CMK (cell line): ENCODE measurements at regions not wholly inside any gene's neighbourhood (a gene's known extent, or its start where the extent isn't known, plus 50 kb on each side); places are given as distances from the start of the nearest gene placed in this dataset.

Source experiments
- DNase-seq: peaks from one replicate; pipeline ENCODE4 v3.0.0-alpha.2; 2010; ENCODE audit warnings: low read depth

DNA sequence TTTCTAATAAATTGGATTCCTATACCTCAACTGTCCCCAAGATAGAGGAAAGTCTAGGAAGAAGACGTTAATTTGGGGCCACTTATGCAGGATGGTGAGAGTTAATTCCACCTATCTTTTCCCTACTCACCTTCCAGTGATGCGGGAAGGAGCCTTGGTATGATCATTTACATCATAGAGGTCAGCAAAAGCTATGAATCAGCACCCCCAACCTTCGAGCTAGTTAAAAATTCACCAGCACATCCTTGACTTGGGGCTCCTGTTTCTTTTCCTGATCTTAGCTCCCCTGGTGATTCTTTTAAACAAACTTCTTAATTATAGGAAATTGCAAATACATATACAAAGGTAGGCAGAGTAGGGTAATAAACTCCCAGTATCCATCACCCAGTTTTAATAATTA, 366.6 kb downstream of the SOX2 start:
- DNase-seq, result no peak

DNA sequence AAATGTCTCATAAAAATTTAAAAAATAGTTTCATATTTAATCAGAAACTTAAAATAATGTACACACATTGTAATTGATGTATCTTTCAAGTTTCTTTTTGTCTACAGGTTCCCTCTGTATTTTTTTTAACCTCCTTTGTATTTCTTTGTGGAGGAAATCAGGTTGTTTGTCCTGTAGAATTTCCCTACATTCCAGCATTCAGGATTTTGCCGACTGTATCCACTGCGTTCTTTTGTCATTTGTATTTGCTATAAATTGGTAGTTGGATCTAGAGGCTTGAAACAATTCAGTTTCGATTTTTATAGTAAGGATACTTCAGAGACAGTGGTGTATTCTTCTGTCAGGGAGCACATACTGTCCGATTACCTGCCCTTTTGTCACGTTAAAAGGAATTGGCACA, 367.2 kb downstream of the SOX2 start:
- no peak for DNase-seq

DNA sequence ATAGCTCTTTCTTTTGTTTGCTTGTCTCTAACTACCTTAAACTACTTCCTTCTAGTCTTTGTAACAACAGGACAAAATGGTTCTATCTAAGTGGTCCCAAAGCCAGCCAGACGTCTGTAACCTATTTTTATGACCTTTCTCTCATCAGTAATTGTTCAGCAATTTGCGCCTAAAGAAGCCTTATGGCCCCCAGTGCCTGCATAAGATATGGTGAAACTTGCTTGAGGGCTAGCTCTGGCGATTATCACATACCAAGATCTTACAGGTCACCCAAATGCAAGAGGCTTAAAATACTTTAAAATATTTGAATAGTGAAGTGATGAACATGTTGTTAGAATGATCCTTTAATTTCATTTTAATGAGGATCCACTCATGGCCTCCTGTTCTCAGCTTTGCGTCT, 369.4 kb downstream of the SOX2 start:
- no peak for DNase-seq

DNA sequence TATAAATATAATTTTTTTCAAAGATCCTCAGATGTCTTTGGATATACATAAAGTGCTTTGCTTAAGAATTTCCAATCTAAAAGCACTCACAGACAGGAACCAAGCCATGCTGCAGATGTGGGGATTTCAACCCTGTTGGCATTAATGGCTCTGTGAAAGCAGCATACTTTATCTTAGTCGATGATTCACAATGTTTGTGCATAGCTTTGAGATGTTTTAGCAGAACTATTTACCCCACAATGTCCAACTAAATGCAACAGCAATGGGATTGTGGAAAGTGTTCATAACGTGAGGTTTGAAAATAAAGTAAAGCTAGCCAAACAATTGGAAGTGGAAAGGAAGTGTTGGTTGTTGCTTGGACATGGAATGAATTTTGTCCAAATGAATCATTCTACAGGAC, 371.4 kb downstream of the SOX2 start:
- no peak for DNase-seq

DNA sequence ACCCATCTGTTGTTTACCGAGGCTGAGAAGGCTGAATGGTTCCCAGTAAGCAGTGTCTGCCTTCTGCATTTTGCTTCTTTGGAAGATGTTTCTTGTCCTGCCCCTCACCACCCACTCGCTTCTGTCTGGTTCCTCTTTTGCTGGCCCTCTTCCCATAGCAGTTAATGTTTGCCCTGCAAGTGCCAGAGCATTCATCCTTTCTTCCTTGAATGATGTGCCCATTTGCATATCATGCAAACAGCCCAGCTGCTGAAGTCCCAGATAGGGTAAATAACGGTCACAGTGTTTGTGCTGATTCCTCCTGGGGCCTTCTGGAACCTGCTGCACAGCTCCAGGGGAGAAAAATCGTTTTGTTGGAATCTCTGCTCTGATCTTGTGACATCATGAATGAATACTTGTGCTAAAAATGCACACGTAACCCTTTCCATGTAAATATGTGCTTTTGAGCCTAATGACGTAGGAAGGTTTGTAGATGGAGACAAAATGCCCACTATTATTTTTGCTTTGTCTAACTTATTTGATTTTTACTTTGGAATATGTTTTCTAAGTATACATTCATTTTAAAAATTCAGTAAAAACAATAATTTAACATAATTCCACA, 381.0 kb downstream of the SOX2 start:
- DNase-seq, result no peak

DNA sequence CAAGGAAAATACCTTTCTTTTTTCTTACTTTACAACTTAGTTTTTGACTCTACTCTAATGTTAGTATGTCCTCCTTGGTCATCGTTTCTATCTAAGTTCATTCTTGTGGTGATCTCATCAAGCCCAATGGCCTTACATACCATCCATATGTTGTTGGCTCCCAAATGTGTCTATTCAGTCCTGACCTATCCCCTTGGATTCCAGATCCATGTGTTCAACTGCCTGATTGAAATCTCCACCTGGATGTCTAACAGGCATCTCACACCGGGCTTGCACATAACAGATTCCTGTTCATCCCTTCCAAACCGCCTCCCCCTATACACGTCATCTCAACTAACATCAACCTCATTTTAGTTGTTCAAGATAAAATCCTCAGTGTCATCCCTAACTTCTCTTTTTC, 382.6 kb downstream of the SOX2 start:
- no peak for DNase-seq

DNA sequence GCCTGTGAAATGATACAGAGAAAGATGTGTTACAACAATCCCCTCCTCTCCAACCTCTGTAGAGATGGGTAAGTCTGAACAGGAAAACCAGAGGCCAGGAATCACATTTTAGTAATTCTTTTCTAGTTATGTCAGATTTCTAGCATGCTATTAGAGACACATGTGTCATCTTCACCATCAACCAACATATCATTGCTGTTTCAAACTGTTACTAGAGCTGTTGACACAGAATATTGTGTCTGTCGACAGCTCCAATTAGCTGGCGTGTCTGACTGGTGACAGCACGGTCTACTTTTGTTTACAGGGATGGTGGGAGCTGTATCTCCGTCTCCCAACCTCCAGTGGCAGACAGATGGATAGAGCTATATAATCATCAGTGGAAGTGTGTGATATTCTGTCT, 393.2 kb downstream of the SOX2 start:
- no peak for DNase-seq

DNA sequence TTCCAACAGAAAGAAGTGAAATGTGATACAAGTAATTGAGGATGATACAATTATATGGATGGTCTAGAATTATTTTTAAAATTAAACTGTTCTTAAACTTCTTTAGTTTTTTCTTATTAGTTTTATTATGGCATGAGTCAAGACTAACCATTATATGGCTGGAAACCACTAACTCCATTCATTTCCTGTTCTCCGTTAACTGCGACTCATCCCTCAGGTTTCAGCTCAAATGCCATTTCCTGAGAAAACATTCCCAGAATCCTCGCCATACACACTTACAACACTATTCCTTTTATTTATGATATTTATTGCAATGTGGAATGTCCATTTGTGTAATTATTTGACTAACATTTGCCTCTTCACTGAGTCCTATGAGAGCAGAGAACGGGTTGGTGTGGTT, 394.1 kb downstream of the SOX2 start:
- DNase-seq, result no peak

DNA sequence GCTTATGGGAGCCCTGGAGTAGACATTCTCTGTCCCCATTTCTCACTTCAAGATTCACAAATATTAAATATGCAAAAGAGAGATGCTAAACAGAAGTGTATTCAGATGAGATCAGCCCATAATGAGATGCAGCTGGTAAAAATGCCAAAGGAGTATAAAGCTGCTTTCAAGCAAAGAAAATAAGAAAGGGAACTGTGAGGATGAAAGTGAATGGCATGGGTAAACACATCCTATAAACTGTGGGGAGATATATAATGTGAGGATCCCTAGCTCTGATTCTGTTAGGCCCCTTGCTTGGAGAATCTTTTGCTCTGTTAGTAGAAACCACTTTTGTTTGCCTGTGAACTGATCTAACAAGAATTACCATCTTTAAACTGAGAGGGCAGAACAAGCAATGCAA, 396.6 kb downstream of the SOX2 start:
- no peak for DNase-seq

DNA sequence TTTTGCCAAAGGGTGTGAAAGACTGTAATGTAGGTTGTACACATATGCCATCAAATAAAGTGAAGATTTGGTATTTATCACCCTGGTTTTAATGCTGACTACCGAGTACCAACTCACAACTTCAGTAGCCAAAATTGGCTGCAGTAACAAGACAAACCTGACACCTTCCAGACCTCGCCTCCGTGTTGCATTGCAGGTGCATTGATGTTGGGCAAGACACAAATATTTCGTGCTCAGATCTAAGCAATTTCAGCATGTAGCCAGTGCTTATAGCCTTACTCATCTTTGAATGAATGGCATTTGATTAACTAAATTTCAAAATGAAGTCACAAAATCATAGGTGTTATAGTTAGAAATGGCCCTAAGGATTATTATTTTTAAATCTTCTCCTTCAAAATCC, 400.2 kb downstream of the SOX2 start:
- no peak for DNase-seq

DNA sequence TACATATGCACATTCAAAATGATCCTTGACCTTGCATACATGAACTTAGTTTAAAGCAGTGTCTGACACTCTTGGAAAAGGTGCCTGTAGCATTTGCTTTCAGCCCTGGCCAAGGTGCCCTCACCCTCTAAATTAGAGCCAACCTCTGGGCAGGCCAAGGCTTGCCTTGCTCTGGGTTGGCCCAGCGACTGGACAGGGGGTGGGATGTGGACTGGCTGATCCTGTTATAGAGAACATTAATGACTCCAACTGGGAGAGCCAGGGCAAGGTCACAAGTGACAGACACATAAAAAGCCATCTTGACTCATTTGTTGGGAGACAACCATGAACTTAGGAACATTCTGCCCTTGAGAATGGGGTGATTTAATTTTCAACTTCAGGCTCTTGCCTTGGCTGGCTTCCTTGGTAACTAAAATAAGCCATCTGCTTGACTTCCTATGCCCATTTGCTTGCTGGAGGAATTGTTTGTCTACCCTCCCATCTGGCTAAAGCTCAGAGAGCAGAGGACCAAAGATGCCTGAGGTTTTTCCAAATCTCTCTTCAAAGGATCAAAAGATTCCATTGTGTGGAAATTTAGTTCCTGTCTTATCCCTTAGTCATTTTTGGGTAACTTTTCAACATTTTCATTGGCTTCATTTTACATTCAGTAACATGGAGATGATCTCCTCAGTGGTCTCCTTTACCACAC, 403.7 kb downstream of the SOX2 start:
- no peak for DNase-seq

DNA sequence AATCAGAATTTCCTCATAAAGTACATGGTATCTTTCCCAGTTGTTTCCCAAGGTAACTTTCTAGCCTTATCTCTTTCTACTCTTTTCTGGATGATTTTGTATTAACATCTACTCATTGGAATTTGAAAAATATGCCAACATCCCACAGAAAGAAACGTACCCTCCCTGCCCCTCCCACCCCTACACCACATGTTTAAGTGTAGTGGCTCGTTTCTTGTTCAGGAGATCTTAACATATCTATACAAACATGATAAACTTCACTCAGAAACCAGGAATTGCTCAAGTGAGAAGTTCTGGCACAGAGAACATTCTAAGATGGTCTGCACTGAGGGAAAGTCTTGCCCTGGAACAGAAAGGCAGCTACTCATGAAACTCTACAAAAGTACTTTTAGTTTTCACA, 404.7 kb downstream of the SOX2 start:
- no peak for DNase-seq

DNA sequence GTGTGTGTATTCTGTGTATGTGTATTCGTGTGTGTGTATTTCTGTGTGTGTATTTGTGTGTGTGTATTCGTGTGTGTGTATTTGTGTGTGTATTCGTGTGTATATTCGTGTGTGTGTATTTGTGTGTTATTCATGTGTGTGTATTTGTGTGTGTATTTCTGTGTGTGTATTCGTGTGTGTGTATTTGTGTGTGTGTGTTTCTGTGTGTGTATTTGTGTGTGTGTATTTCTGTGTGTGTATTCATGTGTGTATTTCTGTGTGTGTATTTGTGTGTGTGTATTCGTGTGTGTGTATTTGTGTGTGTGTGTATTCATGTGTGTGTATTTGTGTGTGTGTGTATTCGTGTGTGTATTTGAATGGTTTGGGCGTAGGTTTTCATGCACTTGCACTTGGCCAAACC, 405.4 kb downstream of the SOX2 start:
- no peak for DNase-seq

DNA sequence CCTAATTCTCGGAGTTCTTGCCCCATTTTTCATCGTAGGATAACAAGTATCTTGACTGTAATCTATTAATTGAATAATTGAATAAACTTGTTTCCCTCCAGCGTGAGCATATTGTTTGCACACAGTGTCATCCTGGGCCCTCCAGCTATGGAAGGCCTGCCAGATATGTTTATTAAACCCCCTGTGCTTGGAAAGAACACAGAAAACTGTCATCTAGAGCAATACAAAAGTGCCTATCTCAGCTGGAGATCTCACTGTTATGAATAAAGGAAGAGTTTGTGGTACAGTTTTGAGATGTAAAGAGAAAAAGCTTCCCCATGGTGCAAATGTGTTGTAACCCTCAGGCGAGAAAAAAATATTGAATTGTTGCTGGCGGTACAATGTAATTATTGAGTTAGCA, 405.9 kb downstream of the SOX2 start:
- DNase-seq, result no peak

DNA sequence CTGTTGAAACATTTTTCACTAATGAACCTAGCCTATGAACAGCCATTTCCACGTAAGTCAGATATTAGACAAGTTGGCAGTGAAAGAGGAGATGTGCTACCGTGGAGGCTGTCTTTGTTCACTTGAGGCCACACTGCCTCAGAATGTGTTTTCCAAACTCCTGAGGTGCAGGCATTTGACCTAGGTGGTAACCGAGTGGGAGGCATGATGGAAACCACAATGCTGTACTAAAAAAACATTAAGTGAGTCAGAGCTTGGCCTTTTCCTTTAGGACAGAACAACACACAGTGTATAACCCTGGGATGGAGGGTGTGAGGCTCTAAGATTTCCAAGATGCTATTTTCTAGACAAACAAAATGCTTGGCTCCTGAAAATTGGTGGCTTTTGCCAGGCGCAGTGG, 406.3 kb downstream of the SOX2 start:
- DNase-seq, result no peak

DNA sequence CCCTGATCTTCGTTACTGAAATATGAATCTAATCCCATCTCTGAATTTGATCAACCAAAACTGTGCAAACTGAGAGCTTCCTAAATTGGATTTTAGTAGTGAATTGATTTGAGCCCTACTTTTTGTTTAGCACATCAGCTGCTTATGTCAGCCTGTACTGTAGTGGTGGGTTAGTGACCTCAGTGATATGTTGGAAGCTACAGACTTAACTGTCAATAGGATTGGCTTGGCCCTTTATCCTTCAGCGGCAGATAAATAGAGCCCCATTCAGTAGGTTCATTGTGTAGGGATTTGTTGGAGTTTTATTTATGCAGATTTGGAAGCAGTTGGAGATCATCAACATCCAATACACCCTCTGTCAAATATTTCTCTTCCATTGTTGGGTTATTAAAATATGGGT, 409.7 kb downstream of the SOX2 start:
- DNase-seq, result no peak

DNA sequence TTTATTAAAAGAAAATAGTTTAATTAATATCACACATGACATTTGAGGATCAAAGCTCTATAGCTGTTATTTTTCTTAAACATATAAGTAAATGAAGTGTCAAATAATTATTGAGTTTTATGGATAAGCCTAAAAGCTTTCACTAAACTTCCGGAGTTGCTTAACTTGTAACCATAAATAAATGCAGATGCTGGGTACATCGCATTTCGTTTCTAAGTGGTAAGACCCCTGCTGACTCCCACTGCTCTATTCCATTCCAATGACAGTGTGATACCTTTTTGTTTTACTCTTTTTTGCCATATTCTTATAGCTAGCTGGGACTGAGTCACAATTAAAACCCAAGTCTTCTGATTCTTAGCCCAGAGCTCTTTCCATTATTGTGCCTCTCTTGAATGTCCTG, 411.1 kb downstream of the SOX2 start:
- no peak for DNase-seq

DNA sequence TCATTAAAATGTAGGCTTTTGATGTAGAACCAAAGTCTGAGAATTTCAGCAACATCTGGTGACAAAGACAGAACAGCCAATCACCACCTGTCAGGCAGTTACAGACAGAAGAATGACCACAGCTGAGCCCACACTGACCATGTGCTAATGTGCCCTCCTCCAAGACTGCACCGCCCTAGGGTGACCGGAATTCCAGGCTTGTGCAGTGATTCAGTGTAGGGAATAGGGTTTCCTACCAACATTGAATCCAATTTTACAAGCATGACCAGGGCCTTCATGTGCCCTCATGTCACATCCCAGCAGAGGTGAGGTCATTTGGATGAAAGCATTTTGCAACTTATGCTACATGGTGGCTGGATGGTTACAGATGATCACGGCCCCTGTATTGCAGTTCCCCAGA, 412.5 kb downstream of the SOX2 start:
- no peak for DNase-seq

DNA sequence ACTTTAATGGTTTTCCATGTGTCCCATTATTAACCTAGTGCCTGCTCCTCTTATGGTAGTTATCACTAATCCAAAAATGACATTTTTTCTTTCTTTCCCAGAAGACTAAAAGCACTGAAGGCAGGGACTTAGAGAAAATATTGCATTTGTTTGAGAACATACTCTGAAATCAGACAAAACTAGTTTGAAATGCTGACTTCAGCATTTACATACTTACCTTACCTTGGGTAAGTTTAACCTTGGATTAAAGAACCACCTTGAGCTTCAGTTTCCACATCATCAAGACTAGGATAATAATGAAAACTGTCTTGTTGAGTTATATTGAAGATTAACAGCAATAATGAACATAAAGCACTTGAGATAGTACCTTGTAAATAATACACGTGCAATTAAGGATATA, 413.0 kb downstream of the SOX2 start:
- no peak for DNase-seq

DNA sequence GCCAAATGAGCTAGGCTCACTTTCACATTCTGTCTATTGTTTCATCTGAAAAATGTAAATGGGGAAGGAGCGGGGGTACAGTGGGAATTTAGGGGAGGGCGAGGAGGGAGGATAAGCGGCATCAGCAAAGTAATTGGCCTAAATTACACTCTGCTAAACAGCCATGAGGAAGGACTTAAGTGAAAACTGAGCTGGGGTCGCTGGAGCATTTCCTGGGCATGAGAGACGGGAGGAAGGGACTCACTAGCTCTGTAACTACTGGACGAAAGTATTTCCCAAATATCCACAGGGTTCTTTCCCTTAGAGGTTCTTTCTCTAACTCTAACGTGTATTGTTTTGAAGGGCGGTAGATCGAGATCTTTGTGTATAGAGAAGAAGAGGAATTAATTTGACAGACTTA, 418.0 kb downstream of the SOX2 start:
- DNase-seq, result no peak

DNA sequence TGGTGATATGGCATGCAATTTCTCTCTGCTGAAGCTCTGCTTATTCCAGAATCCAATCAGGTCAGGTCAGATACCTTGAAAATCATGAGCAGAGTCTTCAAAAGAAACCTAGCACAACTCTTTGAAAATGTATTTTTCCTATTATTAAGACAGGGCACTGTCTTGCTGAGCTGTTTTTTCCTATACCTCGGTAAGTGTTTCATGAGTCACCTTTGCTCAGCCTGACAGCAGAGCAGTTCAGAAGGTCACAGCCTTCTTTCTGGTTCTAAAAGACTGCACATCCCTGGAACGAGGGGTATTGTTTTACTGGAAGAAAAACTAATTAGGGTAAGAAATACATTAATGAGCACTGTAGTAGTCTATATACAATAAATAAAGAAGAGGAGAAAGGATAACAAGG, 422.0 kb downstream of the SOX2 start:
- no peak for DNase-seq

DNA sequence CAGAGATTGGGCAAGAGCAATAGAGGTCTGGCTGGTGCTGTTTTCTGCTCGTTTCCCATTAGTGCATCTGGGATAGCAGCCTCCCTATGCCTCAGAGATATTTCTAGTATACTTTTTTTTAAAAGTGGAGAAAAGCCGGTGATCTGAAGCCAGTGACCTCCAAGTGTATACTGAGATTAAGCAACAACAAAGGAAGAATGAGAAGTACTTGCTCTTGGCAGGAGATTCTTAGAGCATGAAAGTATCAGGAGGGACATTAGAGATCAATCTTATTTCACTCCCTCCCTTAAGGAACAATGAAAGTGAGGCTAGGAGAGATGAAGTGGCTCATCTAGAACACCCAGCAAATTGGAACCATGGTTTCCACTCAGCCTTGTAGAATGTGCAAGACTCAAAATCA, 423.3 kb downstream of the SOX2 start:
- DNase-seq, result no peak

DNA sequence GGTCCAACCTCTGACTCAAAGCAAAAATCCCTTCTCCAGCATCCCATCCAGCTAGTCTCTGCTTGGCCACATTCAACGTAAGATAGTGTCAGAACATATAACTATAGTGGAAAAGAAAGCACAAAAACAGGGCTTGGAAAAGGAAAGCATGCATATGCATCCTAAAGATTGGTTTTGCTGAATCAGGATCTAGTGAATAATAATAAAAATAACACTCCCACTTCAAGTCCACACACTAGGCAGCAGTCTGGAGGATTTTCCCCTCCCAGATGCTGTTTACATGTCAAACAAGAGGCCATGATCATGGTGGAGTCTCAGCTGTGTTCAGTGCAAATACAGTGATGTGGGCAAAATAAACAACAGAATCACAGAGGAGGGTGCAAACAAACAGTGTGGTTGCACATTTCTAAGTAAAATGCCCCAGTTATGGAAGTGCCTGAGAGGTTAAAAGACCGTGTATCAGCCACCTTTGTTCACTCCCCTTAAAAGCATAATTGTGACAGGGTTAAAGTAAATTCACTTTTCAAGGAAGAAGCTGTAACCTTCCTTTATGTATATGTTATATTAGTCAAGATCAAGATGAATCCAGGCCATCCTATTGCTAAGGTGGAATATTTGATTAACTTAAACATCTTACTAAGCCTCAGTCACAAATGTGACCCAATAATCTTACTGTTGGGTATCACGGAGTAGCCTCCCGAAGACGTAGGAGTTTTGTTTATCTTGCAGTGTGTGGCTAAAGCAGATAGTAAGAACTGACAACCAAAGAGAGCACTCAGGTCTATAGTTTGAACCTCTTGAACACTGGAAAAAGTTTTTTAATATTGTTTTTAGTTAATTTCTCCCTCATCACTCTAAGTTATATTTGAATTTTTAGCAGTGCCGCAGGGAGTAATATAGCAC, 424.5 kb downstream of the SOX2 start:
- no peak for DNase-seq
